Astrocyte (in vitro differentiated cells and primary cell): ENCODE measurements at regions not wholly inside any gene's neighbourhood (a gene's known extent, or its start where the extent isn't known, plus 50 kb on each side); places are given as distances from the start of the nearest gene placed in this dataset.

Experiments used
- EZH2 ChIP-seq: IDR thresholded peaks from 2 replicates; pipeline ENCODE4 v1.6.1; 2012; ENCODE audit warnings: mild to moderate bottlenecking, low read length, inconsistent platforms; ENCODE audit not compliant: insufficient read depth
- TF ChIP-seq, protein P1 (sequence below): IDR thresholded peaks from 2 replicates; pipeline ENCODE4 v1.5.1; 2011; ENCODE audit warnings: low read depth, mild to moderate bottlenecking, inconsistent platforms, low read length, moderate library complexity; ENCODE audit not compliant: insufficient read depth

- TF ChIP-seq, protein P1, sequence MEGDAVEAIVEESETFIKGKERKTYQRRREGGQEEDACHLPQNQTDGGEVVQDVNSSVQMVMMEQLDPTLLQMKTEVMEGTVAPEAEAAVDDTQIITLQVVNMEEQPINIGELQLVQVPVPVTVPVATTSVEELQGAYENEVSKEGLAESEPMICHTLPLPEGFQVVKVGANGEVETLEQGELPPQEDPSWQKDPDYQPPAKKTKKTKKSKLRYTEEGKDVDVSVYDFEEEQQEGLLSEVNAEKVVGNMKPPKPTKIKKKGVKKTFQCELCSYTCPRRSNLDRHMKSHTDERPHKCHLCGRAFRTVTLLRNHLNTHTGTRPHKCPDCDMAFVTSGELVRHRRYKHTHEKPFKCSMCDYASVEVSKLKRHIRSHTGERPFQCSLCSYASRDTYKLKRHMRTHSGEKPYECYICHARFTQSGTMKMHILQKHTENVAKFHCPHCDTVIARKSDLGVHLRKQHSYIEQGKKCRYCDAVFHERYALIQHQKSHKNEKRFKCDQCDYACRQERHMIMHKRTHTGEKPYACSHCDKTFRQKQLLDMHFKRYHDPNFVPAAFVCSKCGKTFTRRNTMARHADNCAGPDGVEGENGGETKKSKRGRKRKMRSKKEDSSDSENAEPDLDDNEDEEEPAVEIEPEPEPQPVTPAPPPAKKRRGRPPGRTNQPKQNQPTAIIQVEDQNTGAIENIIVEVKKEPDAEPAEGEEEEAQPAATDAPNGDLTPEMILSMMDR, result no peak
- TF ChIP-seq EZH2, result no peak
Measured at GRCh38 chr21:34197561-34197960, 124.2 kb downstream of the MRPS6 start.
